H9 (cell line): ENCODE measurements at regions not wholly inside any gene's neighbourhood (a gene's known extent, or its start where the extent isn't known, plus 50 kb on each side); places are given as distances from the start of the nearest gene placed in this dataset.

Source experiments
- DNase-seq: peaks from one replicate; pipeline ENCODE4 v3.0.0-alpha.2; 2017
- H2AFZ ChIP-seq: one replicate; pipeline ENCODE4 v1.6.1; 2013; ENCODE audit warnings: mild to moderate bottlenecking, low read length, control low read depth, moderate library complexity
- H2AK5ac ChIP-seq: 2 replicates; pipeline ENCODE4 v1.6.1; 2013; ENCODE audit warnings: low read length, control low read depth, mixed read lengths; ENCODE audit not compliant: insufficient read length
- H2BK120ac ChIP-seq: one replicate; pipeline ENCODE4 v1.6.1; 2013; ENCODE audit warnings: low read depth, mild to moderate bottlenecking, low read length, control low read depth, inconsistent platforms; ENCODE audit not compliant: poor library complexity, severe bottlenecking
- H2BK12ac ChIP-seq: 2 replicates; pipeline ENCODE4 v1.6.1; 2013; ENCODE audit warnings: low read length, control low read depth, mixed read lengths, low read depth; ENCODE audit not compliant: insufficient read length
- H2BK15ac ChIP-seq: 2 replicates; pipeline ENCODE4 v1.6.1; 2013; ENCODE audit warnings: low read depth, low read length, control low read depth
- H2BK20ac ChIP-seq: one replicate; pipeline ENCODE4 v1.6.1; 2013; ENCODE audit warnings: low read depth, mild to moderate bottlenecking, low read length, control low read depth, inconsistent platforms; ENCODE audit not compliant: poor library complexity, severe bottlenecking
- H2BK5ac ChIP-seq: 2 replicates; pipeline ENCODE4 v1.6.1; 2013; ENCODE audit warnings: low read length, control low read depth, mixed read lengths; ENCODE audit not compliant: insufficient read length
- H3K14ac ChIP-seq: 2 replicates; pipeline ENCODE4 v1.6.1; 2013; ENCODE audit warnings: low read length, control low read depth; ENCODE audit not compliant: insufficient read depth
- H3K18ac ChIP-seq: 2 replicates; pipeline ENCODE4 v1.6.1; 2013; ENCODE audit warnings: low read depth, mild to moderate bottlenecking, mixed read lengths, low read length, control low read depth; ENCODE audit not compliant: insufficient read length
- H3K23ac ChIP-seq: 2 replicates; pipeline ENCODE4 v1.6.1; 2013; ENCODE audit warnings: low read length, control low read depth, mixed read lengths, low read depth; ENCODE audit not compliant: insufficient read length
- H3K23me2 ChIP-seq: 2 replicates; pipeline ENCODE4 v1.6.1; 2013; ENCODE audit warnings: low read depth, mild to moderate bottlenecking, mixed read lengths, low read length, control low read depth; ENCODE audit not compliant: insufficient read length, poor library complexity, severe bottlenecking
- H3K27ac ChIP-seq: 2 replicates; pipeline ENCODE4 v1.5.1; 2013; ENCODE audit warnings: low read length, control low read depth, mixed read lengths, low read depth; ENCODE audit not compliant: insufficient read length
- H3K27me3 ChIP-seq: 2 replicates; pipeline ENCODE4 v1.6.1; 2013; ENCODE audit warnings: low read length, control low read depth, inconsistent platforms; ENCODE audit not compliant: insufficient read depth
- H3K4ac ChIP-seq: 2 replicates; pipeline ENCODE4 v1.6.1; 2013; ENCODE audit warnings: low read depth, mild to moderate bottlenecking, control low read depth, inconsistent platforms, low read length, moderate library complexity
- H3K4me1 ChIP-seq: 2 replicates; pipeline ENCODE4 v1.6.1; 2013; ENCODE audit warnings: low read length, control low read depth, inconsistent platforms; ENCODE audit not compliant: insufficient read depth
- H3K4me2 ChIP-seq: 2 replicates; pipeline ENCODE4 v1.6.1; 2013; ENCODE audit warnings: low read length, control low read depth, mixed read lengths; ENCODE audit not compliant: insufficient read length, insufficient read depth
- H3K56ac ChIP-seq: 2 replicates; pipeline ENCODE4 v1.6.1; 2013; ENCODE audit warnings: low read depth, mild to moderate bottlenecking, mixed read lengths, low read length, control low read depth; ENCODE audit not compliant: insufficient read length
- H3K79me1 ChIP-seq: 2 replicates; pipeline ENCODE4 v1.6.1; 2013; ENCODE audit warnings: low read depth, mild to moderate bottlenecking, moderate library complexity, low read length, control low read depth, inconsistent platforms; ENCODE audit not compliant: insufficient read depth, poor library complexity, severe bottlenecking
- H3K79me2 ChIP-seq: 2 replicates; pipeline ENCODE4 v1.6.1; 2013; ENCODE audit warnings: low read length, control low read depth, inconsistent platforms; ENCODE audit not compliant: insufficient read depth
- H3K9ac ChIP-seq: 2 replicates; pipeline ENCODE4 v1.6.1; 2013; ENCODE audit warnings: low read length, control low read depth, mixed read lengths; ENCODE audit not compliant: insufficient read length; ENCODE audit errors: extremely low read depth
- H3K9me3 ChIP-seq: one replicate; pipeline ENCODE4 v1.6.1; 2013; ENCODE audit warnings: low read depth, low read length, inconsistent platforms; ENCODE audit not compliant: control insufficient read depth
- H3T11ph ChIP-seq: one replicate; pipeline ENCODE4 v1.6.1; 2013; ENCODE audit warnings: mild to moderate bottlenecking, low read length, control low read depth, inconsistent platforms
- H4K20me1 ChIP-seq: one replicate; pipeline ENCODE4 v1.6.1; 2013; ENCODE audit not compliant: control insufficient read depth, insufficient read length, insufficient read depth
- H4K5ac ChIP-seq: 2 replicates; pipeline ENCODE4 v1.6.1; 2013; ENCODE audit warnings: low read depth, mild to moderate bottlenecking, mixed read lengths, low read length, control low read depth; ENCODE audit not compliant: insufficient read length
- H4K8ac ChIP-seq: replicated peaks from 2 replicates; pipeline ENCODE4 v1.6.1; 2013; ENCODE audit warnings: low read length, control low read depth, mixed read lengths, low read depth; ENCODE audit not compliant: insufficient read length
- H4K91ac ChIP-seq: 2 replicates; pipeline ENCODE4 v1.6.1; 2013; ENCODE audit warnings: low read depth, mild to moderate bottlenecking, moderate library complexity, mixed read lengths, low read length, control low read depth; ENCODE audit not compliant: insufficient read length
- H3K27ac Mint-ChIP-seq, 3 experiments: 2 replicates in 2 of 3; 3 replicates in 1 of 3; pipeline ENCODE4 v1.8.0; 2020 to 2021; ENCODE audit warnings: mixed read lengths in 3 of 3, mild to moderate bottlenecking in 1 of 3, moderate library complexity in 1 of 3
- H3K27me3 Mint-ChIP-seq: 2 replicates; pipeline ENCODE4 v1.8.0; 2021; ENCODE audit warnings: low read depth, mild to moderate bottlenecking, moderate library complexity, mixed read lengths
- H3K36me3 Mint-ChIP-seq, 3 experiments: 2 replicates in 2 of 3; 3 replicates in 1 of 3; pipeline ENCODE4 v1.8.0; 2020 to 2021; ENCODE audit warnings: low read depth in 3 of 3, mixed read lengths in 3 of 3; ENCODE audit not compliant: insufficient read depth in 1 of 3
- H3K4me1 Mint-ChIP-seq, 2 experiments: 2 replicates each; pipeline ENCODE4 v1.8.0; 2020; ENCODE audit warnings: mixed read lengths in 2 of 2
- H3K4me3 Mint-ChIP-seq, 2 experiments: 2 replicates in 1 of 2; 3 replicates in 1 of 2; pipeline ENCODE4 v1.8.0; 2020 to 2021; ENCODE audit warnings: mild to moderate bottlenecking in 2 of 2, mixed read lengths in 2 of 2, moderate library complexity in 1 of 2
- H3K9me3 Mint-ChIP-seq, 2 experiments: 2 replicates in 1 of 2; 3 replicates in 1 of 2; pipeline ENCODE4 v1.8.0; 2020; ENCODE audit warnings: mild to moderate bottlenecking in 2 of 2, mixed read lengths in 2 of 2, moderate library complexity in 1 of 2
- CTCF ChIP-seq: fragments of 200-600 bp; sonication (generic); conservative IDR thresholded peaks from 3 replicates; pipeline ENCODE4 v1.8.0; 2021; ENCODE audit warnings: antibody characterized with exemption, mild to moderate bottlenecking
- WGBS: extraction: QIAGEN DNeasy Blood & Tissue Kit; methylation state at CpG from one replicate; pipeline ENCODE4 v1.1.7; 2013; ENCODE audit warnings: missing lambda C conversion rate, low lambda C conversion rate, mixed read lengths; ENCODE audit not compliant: insufficient read length; ENCODE audit errors: extremely low coverage; 5-methylcytosine and 5-hydroxymethylcytosine counted together

GRCh38 chr3:76900596-76900995, 139.3 kb upstream of the ROBO2 start:
- no peak for TF ChIP-seq CTCF
- no peaks in the 10 kb centered on the region for H3K9me3 ChIP-seq
- no peak overlapping the region for H2BK5ac ChIP-seq
- H4K91ac ChIP-seq = no peak overlapping the region
- H3K4me2 ChIP-seq = no peak overlapping the region
- no peaks in the 10 kb centered on the region for H3K27me3 Mint-ChIP-seq
- H3K14ac ChIP-seq = no peak overlapping the region
- H2AK5ac ChIP-seq = no peak overlapping the region
- H3K27ac ChIP-seq = no peak overlapping the region
- no peak overlapping the region for H2BK15ac ChIP-seq
- H4K5ac ChIP-seq = no peak overlapping the region
- H3T11ph ChIP-seq = no peak overlapping the region
- no peak overlapping the region for H2BK20ac ChIP-seq
- H3K4me1 ChIP-seq = no peaks in the 10 kb centered on the region
- no peak overlapping the region for H3K27ac Mint-ChIP-seq
- no peak overlapping the region for H3K4me3 Mint-ChIP-seq
- no peak overlapping the region for H3K4ac ChIP-seq
- no CpG with 5 or more reads among the region's 2 CpGs for WGBS
- no peak overlapping the region for H3K18ac ChIP-seq
- H3K4me1 Mint-ChIP-seq = no peaks in the 10 kb centered on the region
- H4K20me1 ChIP-seq = no peaks in the 10 kb centered on the region
- no peak overlapping the region for H2BK12ac ChIP-seq
- no peaks in the 10 kb centered on the region for H3K23me2 ChIP-seq
- H3K27me3 ChIP-seq = no peaks in the 10 kb centered on the region
- no peak overlapping the region for H4K8ac ChIP-seq
- DNase-seq = no peak
- H3K56ac ChIP-seq = no peak overlapping the region
- no peaks in the 10 kb centered on the region for H3K79me2 ChIP-seq
- peaks cover 0 to 4% of the 10 kb centered on the region in 2 experiments; a peak in 1 of 5 replicates for H3K9me3 Mint-ChIP-seq
- no peaks in the 10 kb centered on the region; a peak in 1 of 7 replicates for H3K36me3 Mint-ChIP-seq
- no peak overlapping the region for H3K23ac ChIP-seq
- no peak overlapping the region for H2BK120ac ChIP-seq
- H3K9ac ChIP-seq = no peak overlapping the region
- H2AFZ ChIP-seq = no peak overlapping the region
- H3K79me1 ChIP-seq = no peaks in the 10 kb centered on the region
